SU-DHL-6 (cell line): ENCODE measurements at regions not wholly inside any gene's neighbourhood (a gene's known extent, or its start where the extent isn't known, plus 50 kb on each side); places are given as distances from the start of the nearest gene placed in this dataset.

ENCODE experiments used
- CTCF ChIP-seq: fragments of 200-600 bp; sonication (generic); IDR thresholded peaks from one replicate; pipeline ENCODE4 v1.5.1; 2017; ENCODE audit warnings: antibody characterized with exemption, mild to moderate bottlenecking, low read length, moderate library complexity; ENCODE audit not compliant: insufficient read depth, poor library complexity, severe bottlenecking
- EZH2phosphoT487 ChIP-seq: fragments of 200-600 bp; sonication (generic), shearing (Covaris generic); conservative IDR thresholded peaks from 2 replicates; pipeline ENCODE4 v1.6.1; 2018; ENCODE audit warnings: mild to moderate bottlenecking, antibody characterized with exemption, low read length, moderate library complexity, mixed read lengths

GRCh38 chr5:82376307-82376706 lies 98.2 kb upstream of the RPS23 start:
- no peak for TF ChIP-seq CTCF
- TF ChIP-seq EZH2phosphoT487 = no peak
